BE2C (cell line): ENCODE measurements at regions not wholly inside any gene's neighbourhood (a gene's known extent, or its start where the extent isn't known, plus 50 kb on each side); places are given as distances from the start of the nearest gene placed in this dataset.
"Not testable (repeated sequence)": the region's sequence is repeated elsewhere in the genome, so short reads cannot be mapped to it uniquely, and the experiment has no call there.

Experiments used
- DNase-seq: peaks from one replicate; pipeline ENCODE4 v3.0.0-alpha.2; 2020
- H3K27me3 ChIP-seq: fragments of 250-450 bp; sonication (Bioruptor Pico); 2 replicates; pipeline ENCODE4 v1.5.1; 2020; ENCODE audit warnings: mild to moderate bottlenecking
- H3K36me3 ChIP-seq: fragments of 250-450 bp; sonication (Bioruptor Pico); 2 replicates; pipeline ENCODE4 v1.5.1; 2020; ENCODE audit warnings: mild to moderate bottlenecking
- H3K4me1 ChIP-seq: fragments of 250-450 bp; sonication (Bioruptor Pico); 2 replicates; pipeline ENCODE4 v1.5.1; 2020
- H3K4me3 ChIP-seq: 2 replicates; pipeline ENCODE4 v1.5.1; 2011; ENCODE audit warnings: low read depth, low read length
- H3K9me3 ChIP-seq: fragments of 250-450 bp; sonication (Bioruptor Pico); 2 replicates; pipeline ENCODE4 v1.5.1; 2020

DNA sequence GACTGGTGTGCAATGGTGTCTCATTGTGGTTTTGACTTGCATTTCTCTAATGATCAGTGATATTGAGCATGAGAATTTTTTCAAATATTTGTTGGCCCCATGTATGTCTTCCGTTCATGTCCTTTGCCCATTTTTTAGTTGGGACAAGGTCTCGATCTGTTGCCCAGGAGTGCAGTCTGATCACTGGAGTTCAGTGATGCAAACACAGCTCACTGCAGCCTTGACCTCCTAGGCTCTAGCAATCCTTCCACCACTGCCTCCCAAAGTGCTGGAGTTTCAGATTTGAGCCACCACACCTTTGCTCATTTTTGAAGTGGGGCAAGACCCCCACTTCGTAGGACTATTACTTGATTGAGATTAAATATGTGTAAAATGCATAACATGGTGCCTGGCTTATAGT, 116.2 kb upstream of the NBPF9 start:
- DNase-seq, H3K9me3 ChIP-seq, H3K4me1 ChIP-seq, H3K36me3 ChIP-seq, H3K4me3 ChIP-seq, H3K27me3 ChIP-seq: not testable (repeated sequence)

DNA sequence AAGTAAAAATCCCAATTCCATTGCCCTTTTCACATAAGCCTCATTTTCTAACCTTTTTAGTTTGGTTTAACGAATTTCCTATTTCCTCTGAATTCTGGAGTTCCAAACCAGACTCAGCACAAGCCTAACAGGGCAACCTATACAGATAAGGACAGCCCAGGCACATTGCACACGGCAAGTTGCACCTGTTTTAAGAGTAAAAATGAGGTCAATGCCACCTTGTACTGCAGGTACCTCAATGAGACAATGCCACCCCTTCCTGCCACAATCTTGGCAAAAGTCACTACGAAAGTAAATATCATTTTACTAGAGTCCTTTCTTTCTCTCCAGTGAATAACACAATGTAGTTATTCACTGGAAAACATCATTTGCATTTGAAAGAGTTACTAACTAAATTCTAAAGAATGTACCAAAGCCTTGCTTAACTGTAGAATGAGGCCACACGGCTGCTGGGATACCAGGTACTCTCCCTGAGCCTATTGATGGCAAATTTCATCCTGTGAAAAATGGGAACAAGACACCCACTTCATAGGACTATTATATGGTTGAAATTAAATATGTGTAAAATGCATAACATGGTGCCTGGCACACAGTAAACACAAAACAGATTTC, 117.2 kb upstream of the NBPF9 start:
- H3K4me1 ChIP-seq, H3K36me3 ChIP-seq, H3K9me3 ChIP-seq, DNase-seq, H3K4me3 ChIP-seq, H3K27me3 ChIP-seq: not testable (repeated sequence)

DNA sequence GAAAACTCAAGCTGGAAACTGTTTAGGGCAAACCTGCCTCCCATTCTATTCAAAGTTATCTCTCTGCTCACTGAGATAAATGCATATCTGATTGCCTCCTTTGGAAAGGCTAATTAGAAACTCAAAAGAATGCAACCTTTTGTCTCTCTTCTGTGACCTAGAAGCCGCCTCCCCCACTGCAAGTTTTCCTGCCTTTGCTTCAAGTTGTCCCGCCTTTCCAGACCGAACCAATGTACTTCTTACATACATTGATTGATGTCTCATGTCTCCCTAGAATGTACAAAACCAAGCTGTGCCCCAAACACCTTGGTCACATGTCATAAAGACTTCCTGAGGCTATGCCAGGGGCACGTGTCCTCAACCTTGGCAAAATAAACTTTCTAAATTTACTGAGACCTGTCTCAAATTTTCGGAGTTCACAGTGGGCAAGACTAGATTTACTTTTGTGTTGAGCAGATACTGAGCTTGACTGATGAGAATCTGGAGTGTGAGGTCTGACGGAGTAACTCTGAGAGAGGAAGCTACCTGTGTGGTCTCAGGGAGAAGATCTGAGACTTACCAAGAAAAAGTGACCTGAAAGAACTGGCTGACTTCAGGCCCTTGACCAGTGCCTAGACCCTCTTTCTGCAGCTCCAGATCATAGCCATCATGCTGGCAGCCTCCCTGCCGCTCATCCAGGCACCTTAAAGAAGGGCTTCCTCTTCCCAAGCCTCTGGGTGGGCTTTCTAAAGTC, 124.7 kb upstream of the NBPF9 start:
- DNase-seq, H3K36me3 ChIP-seq, H3K27me3 ChIP-seq, H3K9me3 ChIP-seq, H3K4me3 ChIP-seq, H3K4me1 ChIP-seq: not testable (repeated sequence)

DNA sequence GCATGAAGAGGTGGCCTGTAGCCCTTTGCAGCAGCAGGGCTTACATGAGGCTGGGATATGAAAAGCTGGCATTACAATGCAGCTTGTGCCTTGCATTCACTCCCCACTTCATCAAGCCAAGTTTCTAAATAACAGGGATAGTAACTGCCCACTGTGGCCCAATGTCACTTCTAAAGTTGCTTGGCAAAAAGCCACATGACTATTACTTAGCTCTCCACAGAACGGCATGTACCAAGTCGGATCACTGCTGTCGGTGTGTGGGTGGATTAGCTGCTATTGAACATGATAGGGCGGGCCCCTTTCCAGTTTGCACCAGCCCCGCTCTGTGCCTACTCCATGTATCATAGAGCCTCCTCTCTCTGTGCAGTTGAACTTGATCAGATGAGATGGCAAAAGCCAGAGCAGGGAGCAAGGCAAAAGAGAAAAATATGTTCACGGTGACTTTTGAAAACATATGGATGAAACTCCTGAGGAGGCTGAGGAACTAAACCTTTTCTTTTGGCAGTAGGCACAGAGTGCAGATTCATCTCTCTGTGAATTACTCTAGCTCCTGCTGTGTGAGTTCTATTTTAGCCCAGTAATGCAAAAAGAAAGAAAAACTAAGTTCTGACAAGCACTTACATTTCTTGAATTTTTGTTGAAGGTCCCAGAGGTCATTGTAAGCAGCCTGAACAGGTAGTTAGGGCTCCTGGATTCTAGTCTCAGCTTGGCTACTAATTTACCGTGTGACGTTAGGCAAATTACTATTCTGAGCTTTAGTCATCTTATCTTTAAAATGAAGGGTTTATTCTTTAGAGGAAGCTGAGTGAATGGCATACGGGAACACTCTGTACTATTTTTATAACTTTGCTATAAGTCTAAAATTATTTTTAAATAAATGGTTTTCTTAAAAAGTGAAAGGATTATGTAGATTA, 125.6 kb upstream of the NBPF9 start:
- not testable (repeated sequence) for H3K4me3 ChIP-seq, H3K4me1 ChIP-seq, H3K27me3 ChIP-seq, H3K9me3 ChIP-seq, DNase-seq, H3K36me3 ChIP-seq

DNA sequence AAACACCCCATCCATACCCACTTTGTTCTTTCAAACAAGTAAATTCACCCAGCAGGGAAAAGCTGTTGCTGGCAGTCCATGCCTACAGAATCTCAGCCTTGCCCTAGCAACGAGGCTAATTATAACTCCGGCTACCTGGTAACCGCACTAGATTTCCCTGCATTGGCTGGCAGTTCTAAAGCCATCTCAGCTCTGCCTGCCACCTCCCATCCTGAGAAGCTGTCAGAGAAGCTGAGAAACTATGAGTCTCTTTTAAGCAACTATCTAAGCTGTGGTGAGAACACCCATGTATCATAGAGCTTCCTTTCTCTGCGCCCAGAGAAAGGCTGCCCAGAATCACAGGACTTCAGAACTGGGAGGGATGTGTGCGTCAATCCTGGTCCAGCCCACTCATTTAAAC, 126.5 kb upstream of the NBPF9 start:
- DNase-seq, H3K9me3 ChIP-seq, H3K36me3 ChIP-seq, H3K27me3 ChIP-seq, H3K4me3 ChIP-seq, H3K4me1 ChIP-seq: not testable (repeated sequence)

DNA sequence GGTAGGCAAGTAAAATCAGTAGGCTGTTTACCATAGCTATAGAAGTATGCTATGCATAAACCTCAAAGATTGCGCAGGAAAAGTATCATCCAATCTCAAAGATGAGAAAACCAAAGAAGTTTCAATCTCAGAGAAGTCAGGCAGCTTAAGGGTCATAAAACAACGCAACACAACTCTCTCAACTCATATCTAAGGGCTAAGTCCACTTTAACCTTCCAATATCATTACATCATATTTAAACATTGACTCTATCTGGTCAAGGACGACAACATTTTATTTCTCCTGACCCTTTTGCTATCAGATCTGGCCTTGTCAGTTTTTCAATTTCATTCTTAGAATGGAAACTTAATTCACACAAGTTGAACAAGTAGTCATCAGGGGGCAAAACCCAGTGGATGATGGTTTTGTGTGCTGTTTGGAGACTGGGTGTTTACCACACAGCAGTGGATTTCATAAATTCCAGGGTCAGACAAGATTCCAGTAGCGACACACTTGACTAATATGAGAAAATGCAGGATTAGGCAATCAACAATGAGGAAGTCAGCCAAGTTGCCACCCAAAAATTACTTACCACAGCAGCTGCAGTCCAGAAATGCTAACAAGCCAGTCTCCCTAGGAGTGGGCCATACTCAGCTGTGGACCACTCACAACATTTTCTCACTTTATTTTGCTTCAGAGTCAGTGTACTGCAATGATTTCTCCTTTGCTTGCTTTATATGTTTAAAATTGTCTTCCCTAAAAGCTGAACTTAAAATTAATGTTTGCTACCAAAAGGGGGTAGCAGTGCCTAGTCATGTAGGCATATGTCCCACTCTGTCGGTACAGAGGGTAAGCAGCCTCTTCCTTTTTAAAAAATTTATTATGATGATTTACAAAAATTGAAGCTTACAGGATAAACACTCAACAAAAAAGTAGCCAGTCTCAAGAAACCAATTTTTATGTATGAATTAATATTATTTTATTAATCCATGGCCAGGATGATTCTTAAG, 131.9 kb upstream of the NBPF9 start:
- not testable (repeated sequence) for DNase-seq, H3K36me3 ChIP-seq

DNA sequence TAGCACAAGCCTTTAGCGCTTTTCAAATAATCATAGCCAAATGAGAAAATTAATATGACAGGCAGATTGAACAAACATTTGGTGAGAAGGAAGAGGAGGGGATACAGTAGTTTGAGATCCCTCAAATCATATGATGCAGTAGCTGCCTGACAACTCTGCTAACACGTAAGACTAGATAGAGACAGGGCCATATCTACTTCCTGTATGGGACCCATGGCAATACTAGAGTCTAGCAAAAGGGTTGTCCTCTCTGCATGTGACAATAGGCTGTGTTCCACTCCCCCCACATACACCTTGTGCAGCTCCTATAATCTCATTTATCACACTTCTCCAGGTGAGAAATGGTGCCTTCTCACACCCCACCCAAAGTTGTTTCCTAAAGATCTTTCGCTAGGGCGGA, 134.2 kb upstream of the NBPF9 start:
- not testable (repeated sequence) for H3K27me3 ChIP-seq, H3K9me3 ChIP-seq, H3K4me1 ChIP-seq, H3K36me3 ChIP-seq, DNase-seq, H3K4me3 ChIP-seq

More for the DNA sequence above, 131.9 kb upstream of the NBPF9 start:
- not testable (repeated sequence) for H3K27me3 ChIP-seq, H3K4me1 ChIP-seq, H3K9me3 ChIP-seq, H3K4me3 ChIP-seq

DNA sequence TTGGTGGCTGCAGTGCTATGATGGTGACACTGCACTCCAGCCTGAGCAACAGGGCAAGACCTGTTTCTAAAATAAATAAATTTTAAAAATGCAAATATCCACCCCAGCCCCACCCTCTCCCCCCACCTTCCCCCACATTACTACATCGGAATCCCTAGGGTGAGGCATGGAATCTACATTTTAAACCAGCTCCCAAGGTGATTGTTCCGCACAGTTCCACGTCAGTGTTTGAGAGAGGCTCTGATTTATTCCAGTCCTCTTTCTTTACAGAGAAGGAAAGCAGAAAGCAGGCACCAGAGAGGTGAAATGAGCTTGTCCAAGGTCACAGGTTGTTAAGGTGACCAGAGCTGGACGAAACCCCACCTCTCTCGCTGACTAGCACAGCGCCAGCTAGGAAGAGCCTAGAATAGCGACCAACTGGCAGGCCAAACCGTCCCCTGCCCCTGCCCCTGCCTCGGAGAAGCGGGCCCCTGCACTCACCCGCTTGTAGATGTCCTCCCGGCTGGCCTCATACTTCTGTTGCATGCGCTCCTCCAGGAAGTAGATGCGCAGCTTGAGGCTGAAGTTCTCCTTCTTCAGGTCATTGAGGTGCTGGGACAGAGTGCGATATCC, 136.7 kb upstream of the NBPF9 start:
- not testable (repeated sequence) for H3K27me3 ChIP-seq, H3K36me3 ChIP-seq, DNase-seq, H3K9me3 ChIP-seq, H3K4me1 ChIP-seq, H3K4me3 ChIP-seq

DNA sequence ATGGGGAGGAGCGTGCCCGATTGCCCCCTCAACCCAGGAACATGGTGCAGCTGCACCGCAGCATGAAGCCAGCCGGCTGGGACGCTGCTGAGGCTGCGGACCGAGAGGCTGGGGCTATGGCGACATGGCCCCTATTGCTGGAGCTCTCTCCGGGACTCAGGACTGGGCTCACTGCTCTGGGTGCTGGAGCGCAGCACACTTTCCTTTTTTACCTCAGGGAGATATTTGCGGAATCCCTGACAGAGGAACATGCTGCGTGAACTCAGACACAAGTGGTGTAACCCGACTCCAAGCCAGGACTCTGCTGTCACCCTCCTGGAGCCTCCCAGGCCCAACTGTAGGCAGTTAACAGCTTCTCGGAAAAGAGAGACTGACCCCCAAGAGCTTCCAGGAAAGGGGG, 137.2 kb upstream of the NBPF9 start:
- H3K4me3 ChIP-seq, H3K36me3 ChIP-seq, H3K9me3 ChIP-seq, DNase-seq, H3K27me3 ChIP-seq, H3K4me1 ChIP-seq: not testable (repeated sequence)

DNA sequence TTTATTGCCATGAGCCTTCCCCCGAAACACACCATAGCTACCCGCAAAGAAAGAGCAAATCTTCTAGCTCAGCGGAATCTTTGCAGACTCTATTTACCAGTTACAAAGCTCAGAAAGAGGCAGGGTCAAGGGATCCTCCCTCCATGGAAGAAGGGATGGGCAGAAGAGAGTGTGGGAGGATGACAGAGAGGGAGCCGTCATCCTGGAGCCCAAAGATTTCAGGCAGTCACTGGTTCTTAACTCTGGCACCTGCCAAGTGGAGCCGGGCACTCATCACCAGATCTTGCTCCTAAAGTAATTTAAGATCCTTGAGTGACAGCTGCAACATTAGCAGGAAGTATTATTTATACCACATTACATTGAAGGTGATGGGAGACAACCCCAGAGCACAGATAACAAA, 137.9 kb upstream of the NBPF9 start:
- DNase-seq, H3K27me3 ChIP-seq, H3K36me3 ChIP-seq, H3K4me1 ChIP-seq, H3K4me3 ChIP-seq, H3K9me3 ChIP-seq: not testable (repeated sequence)

DNA sequence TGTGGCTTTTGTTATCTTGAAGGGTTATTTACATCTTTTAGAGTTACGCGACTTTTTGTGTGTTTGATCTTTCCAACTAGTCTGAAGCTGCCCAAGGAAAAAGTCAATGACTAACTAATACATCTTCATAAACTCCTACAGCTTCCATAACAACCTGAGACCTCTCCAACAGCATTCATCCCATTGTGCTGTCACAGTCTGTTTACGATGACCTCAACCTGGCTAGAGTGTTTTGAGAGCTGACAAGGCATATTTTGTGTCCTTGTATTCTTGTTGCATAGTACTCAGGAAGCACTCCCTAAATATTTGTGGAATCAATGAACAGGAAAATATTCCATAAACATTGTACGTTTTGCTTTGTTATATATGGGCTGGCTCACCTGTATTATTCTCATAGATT, 140.2 kb upstream of the NBPF9 start:
- not testable (repeated sequence) for H3K4me1 ChIP-seq, H3K27me3 ChIP-seq, DNase-seq, H3K4me3 ChIP-seq, H3K36me3 ChIP-seq, H3K9me3 ChIP-seq

DNA sequence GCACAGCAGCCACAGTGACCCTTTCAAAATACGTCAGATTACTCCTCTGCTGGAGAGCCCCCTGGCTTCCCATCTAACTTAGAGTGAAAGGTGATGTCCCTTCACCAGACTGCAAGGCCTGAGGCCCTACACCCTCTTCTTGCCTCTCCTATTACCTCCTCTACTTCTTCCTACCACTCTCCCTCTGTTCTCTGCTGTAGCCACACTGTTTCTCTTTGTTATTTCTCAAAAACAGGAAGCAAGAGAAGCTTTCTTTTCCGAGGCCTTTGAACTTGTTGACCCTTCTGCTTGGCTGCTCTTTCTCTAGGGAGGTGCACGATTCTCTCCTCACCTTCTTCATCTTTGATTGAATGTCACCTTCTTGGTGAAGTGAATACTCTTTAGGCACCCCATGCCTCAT, 141.3 kb upstream of the NBPF9 start:
- not testable (repeated sequence) for DNase-seq, H3K27me3 ChIP-seq, H3K4me1 ChIP-seq, H3K4me3 ChIP-seq, H3K9me3 ChIP-seq, H3K36me3 ChIP-seq

DNA sequence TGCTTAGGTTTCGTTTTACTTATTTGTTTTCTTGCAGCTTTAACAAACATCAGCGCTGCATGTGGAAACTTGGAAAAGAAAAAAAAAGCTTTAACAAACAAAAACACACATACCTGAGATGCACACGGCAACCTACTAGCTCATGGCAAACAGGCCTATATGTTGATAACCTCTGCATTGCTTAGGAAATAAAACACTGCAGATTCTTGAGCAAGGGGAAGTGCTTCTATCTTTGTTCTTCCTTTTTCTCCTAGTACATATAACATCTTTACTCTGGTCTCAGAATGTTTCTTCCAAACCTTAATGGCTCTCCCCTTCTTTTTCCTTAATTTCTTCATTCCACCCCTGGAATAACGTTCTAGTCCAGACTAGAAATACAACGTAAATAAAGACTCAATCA, 142.9 kb upstream of the NBPF9 start:
- H3K9me3 ChIP-seq, H3K4me1 ChIP-seq, H3K4me3 ChIP-seq, H3K36me3 ChIP-seq, H3K27me3 ChIP-seq, DNase-seq: not testable (repeated sequence)

DNA sequence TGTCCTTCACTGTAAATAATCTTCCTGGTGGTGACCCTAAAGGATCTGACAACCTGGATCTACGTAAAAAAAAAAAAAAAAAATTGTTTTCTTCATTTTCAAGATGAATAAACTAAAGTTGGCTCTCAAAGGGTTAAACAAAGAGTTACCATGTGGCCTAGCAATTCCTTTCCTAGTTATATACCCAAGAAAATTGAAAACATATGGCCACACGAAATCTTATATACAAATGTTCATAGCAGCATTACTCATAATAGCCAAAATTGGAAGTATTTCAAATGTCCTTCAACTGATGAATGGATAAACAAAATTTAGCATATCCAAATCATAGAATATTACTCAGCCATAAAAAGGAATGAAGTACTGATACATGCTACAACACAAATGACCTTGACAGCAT, 145.3 kb upstream of the NBPF9 start:
- not testable (repeated sequence) for H3K4me1 ChIP-seq, H3K27me3 ChIP-seq, H3K36me3 ChIP-seq, H3K4me3 ChIP-seq, DNase-seq, H3K9me3 ChIP-seq
